GM12891 (cell line): ENCODE measurements at regions not wholly inside any gene's neighbourhood (a gene's known extent, or its start where the extent isn't known, plus 50 kb on each side); places are given as distances from the start of the nearest gene placed in this dataset.

Source experiments
- PAX5 ChIP-seq: IDR thresholded peaks from 2 replicates; pipeline ENCODE4 v1.6.1; 2011; ENCODE audit warnings: low read length, moderate library complexity, mild to moderate bottlenecking; ENCODE audit not compliant: insufficient read depth, severe bottlenecking
- POLR2A ChIP-seq: IDR thresholded peaks from 2 replicates; pipeline ENCODE4 v1.6.1; 2011; ENCODE audit warnings: low read depth, low read length, control low read depth
- POLR2AphosphoS5 ChIP-seq: IDR thresholded peaks from 2 replicates; pipeline ENCODE4 v1.6.1; 2011; ENCODE audit warnings: low read depth, low read length, control low read depth
- SPI1 ChIP-seq: IDR thresholded peaks from 2 replicates; pipeline ENCODE4 v1.6.1; 2011; ENCODE audit warnings: low read depth, low read length, control low read depth
- TAF1 ChIP-seq: IDR thresholded peaks from 2 replicates; pipeline ENCODE4 v1.6.1; 2011; ENCODE audit warnings: low read depth, low read length, control low read depth

GRCh38 chr12:107238296-107238695 lies 144.9 kb upstream of the CRY1 start:
- TF ChIP-seq POLR2AphosphoS5 (no peak), POLR2A (no peak), TAF1 (no peak), SPI1 (no peak), PAX5 (no peak)
